ENCODE measurements at regions not wholly inside any gene's neighbourhood (a gene's known extent, or its start where the extent isn't known, plus 50 kb on each side); places are given as distances from the start of the nearest gene placed in this dataset.
"Not testable (repeated sequence)": the region's sequence is repeated elsewhere in the genome, so short reads cannot be mapped to it uniquely, and the experiment has no call there.

GRCh38 chr4:57312296-57312695 lies 202.1 kb upstream of the IGFBP7 start:
- Histone ChIP-seq H3K4me3 (no peak overlapping the region), H3K9me3 (no peaks in the 10 kb centered on the region), H3K36me3 (no peaks in the 10 kb centered on the region), H3K27ac (no peak overlapping the region), H3K27me3 (no peaks in the 10 kb centered on the region), H3K4me1 (no peaks in the 10 kb centered on the region)
- no peak for ATAC-seq
- intact Hi-C loops (cut with DNase I), result no loop called here
- no peak for DNase-seq
- TF ChIP-seq CTCF (IDR thresholded peaks at IDR 0.05), result no peak

DNA sequence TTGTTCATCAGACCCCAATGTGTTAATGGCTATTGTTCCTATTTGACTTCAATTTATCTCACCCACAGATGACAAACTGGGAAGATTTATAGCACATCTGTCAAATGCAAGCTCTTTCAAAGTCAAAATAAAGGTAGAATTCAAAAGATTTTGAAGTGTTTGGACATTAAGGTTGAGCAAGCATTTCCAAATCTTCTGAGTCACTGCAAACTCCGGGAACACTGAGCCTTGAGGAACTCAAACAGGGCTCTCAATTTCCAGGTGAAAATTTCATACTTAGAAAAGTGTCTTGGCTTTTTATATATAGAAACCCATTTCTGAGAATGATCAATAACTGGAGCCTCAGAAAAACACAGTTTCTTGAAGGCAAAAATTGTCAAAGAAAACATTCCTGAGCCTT lies 199.5 kb upstream of the IGFBP7 start:
- Histone ChIP-seq H3K27me3 (no peaks in the 10 kb centered on the region), H3K4me3 (no peak overlapping the region), H3K9me3 (no peaks in the 10 kb centered on the region), H3K4me1 (no peaks in the 10 kb centered on the region), H3K27ac (no peak overlapping the region), H3K36me3 (no peaks in the 10 kb centered on the region)
- intact Hi-C loops (cut with DNase I), result no loop called here
- DNase-seq (no peak), ATAC-seq (peak; percentile 59)
- no peak for TF ChIP-seq CTCF (IDR thresholded peaks at IDR 0.05)

DNA sequence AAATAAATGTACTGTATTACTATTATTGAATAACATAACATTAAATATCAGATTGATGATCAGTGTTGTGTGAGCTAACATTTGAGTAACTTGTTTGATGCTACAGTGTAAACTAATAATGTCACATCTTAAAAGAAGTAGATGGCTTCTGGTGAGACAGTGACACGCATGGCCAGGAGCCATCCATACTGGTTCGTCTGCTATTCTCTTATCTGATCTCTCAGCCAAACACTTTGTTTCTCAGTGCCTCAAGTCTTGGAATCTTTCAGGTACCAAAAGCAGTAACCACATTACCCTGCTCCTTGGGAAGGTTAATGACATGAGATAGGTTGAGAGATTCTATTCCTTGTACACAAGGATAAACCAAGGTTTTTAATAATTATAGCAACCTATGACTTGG lies 198.1 kb upstream of the IGFBP7 start:
- DNase-seq (no peak), ATAC-seq (no peak)
- intact Hi-C loops (cut with DNase I), result no loop called here
- H3K27me3 ChIP-seq, result no peaks in the 10 kb centered on the region
- no peak for TF ChIP-seq CTCF (IDR thresholded peaks at IDR 0.05)
- H3K27ac ChIP-seq, result no peak overlapping the region
- H3K4me3 ChIP-seq, result no peak overlapping the region
- no peaks in the 10 kb centered on the region for H3K36me3 ChIP-seq
- no peaks in the 10 kb centered on the region for H3K9me3 ChIP-seq
- no peaks in the 10 kb centered on the region for H3K4me1 ChIP-seq

- Histone ChIP-seq H3K27ac (no peak overlapping the region), H3K36me3 (no peaks in the 10 kb centered on the region), H3K4me3 (no peak overlapping the region), H3K27me3 (no peaks in the 10 kb centered on the region), H3K9me3 (no peaks in the 10 kb centered on the region), H3K4me1 (no peaks in the 10 kb centered on the region)
- ATAC-seq, result no peak
- TF ChIP-seq CTCF (IDR thresholded peaks at IDR 0.05), result no peak
- intact Hi-C loops (cut with DNase I), result no loop called here
- DNase-seq, result no peak
Observed at GRCh38 chr4:57305836-57306235, 195.7 kb upstream of the IGFBP7 start.

DNA sequence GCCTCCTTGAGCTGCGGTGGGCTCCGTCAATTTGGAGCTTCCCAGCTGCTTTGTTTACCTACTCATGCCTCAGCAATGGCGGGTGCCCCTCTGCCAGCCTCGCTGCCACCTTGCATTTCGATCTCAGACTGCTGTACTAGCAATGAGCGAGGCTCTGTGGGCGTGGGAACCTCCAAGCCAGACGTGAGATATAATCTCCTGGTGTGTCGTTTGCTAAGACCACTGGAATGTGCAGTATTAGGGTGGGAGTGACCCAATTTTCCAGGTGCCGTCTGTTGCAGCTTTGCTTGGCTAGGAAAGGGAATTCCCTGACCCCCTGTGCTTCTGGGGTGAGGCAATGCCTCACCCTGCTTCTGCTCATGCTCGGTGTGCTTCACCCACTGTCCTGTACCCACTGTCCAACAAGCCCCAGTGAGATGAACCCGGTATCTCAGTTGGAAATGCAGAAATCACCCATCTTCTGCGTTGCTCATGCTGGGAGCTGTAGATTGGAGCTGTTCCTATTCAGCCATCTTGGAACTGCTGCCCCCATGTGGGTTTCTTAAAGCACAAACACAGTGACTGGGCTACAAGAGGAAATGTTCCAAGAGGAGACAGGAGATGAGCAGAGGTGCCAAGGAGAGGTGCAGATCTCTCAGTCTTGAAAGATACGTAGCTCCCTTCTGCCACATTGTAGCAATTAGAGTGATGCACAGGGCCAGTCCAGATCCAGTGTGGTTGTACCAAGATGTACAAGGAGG lies 193.0 kb upstream of the IGFBP7 start:
- intact Hi-C loops (cut with DNase I), result no loop called here
- H3K27me3 ChIP-seq, result no peaks in the 10 kb centered on the region
- H3K4me3 ChIP-seq, result no peak overlapping the region
- no peaks in the 10 kb centered on the region for H3K4me1 ChIP-seq
- peaks cover 0 to 10% of the 10 kb centered on the region in 2 donors for H3K9me3 ChIP-seq
- H3K36me3 ChIP-seq, result no peaks in the 10 kb centered on the region
- no peak overlapping the region for H3K27ac ChIP-seq
- DNase-seq (peak in 1 of 4 donors; percentile 14), ATAC-seq (peak; percentile 62)
- no peak for TF ChIP-seq CTCF (IDR thresholded peaks at IDR 0.05)

DNA sequence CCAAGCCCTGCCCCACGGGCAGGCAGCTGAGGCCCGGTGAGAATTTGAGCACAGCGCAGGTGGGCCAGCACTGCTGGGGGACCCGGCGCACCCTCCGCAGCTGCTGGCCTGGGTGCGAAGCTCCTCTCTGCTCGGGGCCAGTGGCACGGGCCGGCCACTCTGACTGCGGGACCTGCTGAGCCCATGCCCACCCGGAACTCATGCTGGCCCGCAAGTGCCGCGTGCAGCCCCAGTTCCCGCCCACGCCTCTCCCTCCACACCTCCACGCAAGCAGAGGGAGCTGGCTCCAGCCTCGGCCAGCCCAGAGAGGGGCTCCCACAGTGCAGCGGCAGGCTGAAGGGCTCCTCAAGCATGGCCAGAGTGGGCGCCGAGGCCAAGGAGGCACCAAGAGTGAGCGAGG lies 190.1 kb upstream of the IGFBP7 start:
- H3K27ac ChIP-seq; H3K36me3 ChIP-seq; H3K4me1 ChIP-seq; intact Hi-C loops (cut with DNase I); ATAC-seq; H3K27me3 ChIP-seq; H3K4me3 ChIP-seq: not testable (repeated sequence)
- H3K9me3 ChIP-seq, result peaks cover 0 to 10% of the 10 kb centered on the region in 2 donors
- peak in 1 of 4 donors; percentile 69 for DNase-seq

All from left lung (tissue), 4 donors.